HG02642 (cell line): ENCODE measurements at regions not wholly inside any gene's neighbourhood (a gene's known extent, or its start where the extent isn't known, plus 50 kb on each side); places are given as distances from the start of the nearest gene placed in this dataset.

ENCODE experiments used
- ATAC-seq: cut with Tn5 transposase; IDR thresholded peaks from one replicate; pipeline ENCODE4 v1.9.1; 2021; ENCODE audit warnings: mild to moderate bottlenecking; ENCODE audit not compliant: unreplicated experiment, poor library complexity

- ATAC-seq: no peak
Measured at GRCh38 chr5:167642181-167642580, 649.3 kb upstream of the WWC1 start.

DNA sequence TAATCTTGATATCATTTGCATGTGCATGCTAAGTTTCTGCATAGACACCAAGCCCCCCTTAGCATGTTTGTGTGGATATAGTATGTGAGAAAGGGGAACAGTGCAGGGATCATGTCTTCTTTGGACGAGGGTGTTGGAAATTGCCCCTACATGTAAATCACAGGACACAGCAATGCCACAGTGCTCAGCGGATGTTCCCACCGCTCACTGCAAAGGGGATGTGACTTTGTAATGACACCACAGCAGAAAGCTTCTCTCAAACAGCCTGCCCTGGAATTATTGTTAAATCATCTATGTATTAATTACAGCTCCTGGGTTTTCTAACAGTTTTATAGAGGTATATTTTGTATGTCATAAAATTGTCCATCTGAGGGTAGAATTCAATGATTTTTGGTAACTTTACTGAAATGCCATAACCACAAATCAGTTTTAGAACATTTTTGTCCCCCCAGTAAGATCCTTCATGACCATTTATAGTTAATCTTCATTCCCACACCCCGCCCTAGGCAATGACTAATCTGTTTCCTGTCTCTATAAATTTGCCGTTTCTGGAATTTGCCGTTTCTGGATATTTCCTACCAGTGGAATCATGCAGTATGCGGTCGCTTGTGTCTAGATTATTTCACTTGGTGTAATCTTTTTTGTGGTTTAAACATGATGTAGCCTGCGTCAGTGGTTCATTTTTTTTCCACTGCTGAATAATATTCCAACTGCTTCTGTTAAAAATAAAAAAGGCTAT, 648.5 kb upstream of the WWC1 start:
- ATAC-seq: no peak

DNA sequence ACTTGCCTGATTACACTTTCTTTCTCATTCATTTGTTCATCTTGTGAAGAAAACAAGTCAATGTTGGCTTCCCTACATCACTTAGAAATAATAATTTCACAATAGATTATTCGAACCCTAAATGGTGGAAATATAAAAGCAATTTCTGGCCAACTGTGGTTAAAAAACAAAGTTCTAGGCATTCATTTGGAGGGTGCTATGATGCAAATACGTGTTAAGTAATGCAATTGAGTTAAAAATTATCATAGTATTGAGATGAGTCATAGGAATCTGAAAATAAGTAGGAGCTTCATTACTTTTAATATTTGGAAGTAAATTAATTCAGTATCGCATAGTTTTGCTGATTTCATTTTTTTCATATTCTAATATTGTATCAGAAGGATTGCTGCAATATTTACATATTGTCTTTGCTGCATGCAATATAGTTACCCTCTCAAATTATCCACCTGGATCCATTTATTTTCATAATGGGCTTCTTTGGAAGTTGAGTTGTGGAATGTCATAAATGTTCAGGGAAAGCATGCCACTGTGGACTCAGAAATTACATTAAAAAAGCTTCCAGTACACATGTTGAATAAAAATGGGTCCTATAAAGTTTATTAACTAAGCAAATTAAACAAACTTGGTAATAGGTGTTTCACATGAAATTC, 647.7 kb upstream of the WWC1 start:
- no peak for ATAC-seq

DNA sequence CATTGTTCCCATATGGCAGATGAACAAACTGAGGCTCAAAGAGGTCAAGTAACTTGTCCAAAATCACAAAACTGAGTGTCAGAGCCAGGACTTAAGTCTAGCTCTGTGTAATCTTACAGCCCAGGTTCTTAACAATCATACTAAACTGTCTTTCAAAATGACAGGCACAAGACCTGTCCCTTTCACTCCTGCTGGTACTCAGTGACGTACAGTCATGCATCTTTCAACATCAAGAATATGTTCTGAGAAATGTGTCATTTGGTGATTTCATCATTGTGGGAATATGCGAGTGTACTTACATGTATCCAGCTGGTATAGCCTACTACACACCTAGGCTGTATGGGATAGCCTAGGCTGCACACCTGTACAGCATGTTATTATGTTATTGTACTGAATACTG, 646.8 kb upstream of the WWC1 start:
- no peak for ATAC-seq

DNA sequence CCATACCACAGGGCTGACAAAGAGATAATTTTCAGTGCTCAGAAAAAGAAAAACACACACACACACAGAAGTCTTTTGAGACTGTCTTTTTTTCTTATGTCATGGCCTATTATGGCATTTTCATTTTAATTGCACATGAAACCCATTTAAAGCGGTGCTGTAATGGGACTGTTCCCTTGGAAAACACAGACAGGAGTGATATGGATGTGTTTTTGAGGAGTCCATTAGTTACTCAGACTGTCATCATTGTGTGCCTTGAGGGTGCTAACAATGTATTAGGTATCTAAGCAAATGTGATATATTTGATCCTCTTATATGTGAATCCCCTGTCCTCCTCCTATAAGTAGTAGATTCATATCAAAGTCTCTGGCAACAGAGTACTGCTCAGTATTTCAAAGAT, 642.0 kb upstream of the WWC1 start:
- no peak for ATAC-seq

DNA sequence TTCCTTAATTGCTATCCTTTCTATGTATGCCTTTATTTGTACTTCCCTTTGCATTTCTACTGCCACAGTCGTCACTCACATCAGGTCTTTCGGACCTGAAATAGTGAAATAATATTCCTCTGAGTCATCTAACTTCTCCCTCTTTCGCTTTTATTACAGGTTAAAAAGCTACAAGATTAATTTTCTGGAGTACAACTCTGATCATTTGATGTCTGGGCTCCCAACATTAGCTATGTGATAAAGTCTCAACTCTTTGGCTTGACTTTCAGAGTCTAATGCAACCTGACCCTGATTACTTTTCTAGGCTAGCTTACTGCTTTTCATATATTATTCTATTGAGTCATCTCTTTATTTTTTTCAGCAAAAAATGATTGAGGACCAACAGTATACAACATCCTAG, 638.8 kb upstream of the WWC1 start:
- no peak for ATAC-seq

DNA sequence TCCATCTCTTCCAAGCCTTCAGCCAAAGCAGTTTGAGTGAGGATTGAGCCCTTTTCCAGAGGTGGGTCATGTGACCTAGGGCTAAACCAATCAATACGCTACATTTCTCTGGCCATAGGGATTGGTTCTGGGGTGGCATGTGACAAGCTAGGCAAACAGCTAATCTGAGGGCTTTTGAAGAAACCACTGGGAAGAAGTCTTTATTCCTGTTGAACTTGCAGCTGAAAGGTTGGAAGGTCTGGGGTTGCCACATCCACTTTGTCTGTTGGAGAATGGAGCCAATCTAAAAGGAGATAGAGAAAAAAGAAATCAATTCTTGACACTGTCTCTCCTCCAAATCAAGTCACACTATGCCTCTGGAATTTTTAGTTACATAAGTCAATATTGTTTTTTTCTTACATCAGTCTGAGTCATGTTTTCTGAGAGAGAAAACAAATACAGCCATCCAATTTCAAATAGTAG, 637.8 kb upstream of the WWC1 start:
- ATAC-seq: no peak

- ATAC-seq: no peak
Measured at GRCh38 chr5:167657016-167657415, 634.4 kb upstream of the WWC1 start.

- no peak for ATAC-seq
Measured at GRCh38 chr5:167658889-167659288, 632.6 kb upstream of the WWC1 start.

- ATAC-seq: no peak
Measured at GRCh38 chr5:167661605-167662004, 629.8 kb upstream of the WWC1 start.

- ATAC-seq: no peak
Measured at GRCh38 chr5:167664222-167664804, 627.1 kb upstream of the WWC1 start.

DNA sequence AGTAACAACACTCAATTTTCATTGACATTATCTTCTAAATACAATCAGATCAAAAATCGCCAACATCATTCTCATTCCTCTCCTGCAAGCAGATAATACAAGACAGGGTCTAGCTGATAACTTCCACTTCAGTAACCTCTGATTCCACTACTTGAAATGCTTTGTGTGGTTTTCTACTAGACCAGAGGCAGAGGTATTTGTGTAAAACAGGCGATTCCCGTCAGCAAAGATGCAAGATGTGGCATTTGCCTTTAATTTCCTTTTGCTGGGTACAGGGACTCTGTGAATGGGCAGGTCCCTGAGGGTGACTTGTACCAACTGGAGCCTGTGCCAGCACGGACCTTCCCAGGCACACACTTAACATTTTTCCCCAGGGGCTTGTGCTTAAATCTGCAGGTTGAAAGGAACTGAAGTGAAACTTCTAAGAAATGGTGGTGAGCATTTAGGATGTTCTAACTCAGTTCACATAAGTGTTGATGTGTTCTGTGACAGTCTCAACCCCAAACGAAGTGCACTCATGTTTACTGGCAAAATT, 625.5 kb upstream of the WWC1 start:
- ATAC-seq: no peak

DNA sequence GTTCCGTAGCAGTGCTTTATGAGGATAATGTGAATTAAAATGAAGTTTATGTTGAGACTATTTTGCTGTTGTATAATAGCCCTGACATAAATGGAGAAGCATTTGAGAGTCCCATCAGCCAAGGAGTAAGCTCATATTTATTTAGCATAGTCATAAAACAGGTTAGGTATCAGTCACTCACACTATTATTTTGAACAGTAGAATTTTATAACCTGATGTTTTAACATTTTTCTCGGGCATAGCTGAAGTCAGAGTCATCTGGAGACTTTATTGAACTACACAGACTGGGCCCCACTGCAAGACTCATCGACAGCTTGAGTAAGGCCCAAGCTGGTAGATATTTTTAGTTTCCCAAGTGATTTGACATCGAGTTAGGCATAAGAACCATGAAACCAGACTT, 620.3 kb upstream of the WWC1 start:
- no peak for ATAC-seq

DNA sequence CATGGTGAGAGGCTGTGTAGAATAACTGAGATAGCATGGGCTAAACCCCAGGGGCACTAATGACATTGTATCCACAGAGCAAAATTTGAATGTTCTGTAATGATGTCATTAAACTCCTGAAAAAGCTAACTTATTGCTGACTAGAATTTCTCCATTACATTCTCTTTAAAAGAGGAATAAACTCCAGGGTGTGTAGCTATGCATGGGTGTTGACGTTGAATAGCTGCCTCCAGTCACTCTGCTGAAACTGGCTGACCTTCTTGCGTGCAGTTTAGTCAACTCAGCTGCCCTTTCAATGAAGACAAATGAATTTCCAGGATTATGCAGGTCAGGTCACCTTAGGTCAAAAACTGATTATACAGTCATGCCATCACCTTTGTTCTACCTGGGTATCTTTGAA, 617.5 kb upstream of the WWC1 start:
- ATAC-seq: no peak

DNA sequence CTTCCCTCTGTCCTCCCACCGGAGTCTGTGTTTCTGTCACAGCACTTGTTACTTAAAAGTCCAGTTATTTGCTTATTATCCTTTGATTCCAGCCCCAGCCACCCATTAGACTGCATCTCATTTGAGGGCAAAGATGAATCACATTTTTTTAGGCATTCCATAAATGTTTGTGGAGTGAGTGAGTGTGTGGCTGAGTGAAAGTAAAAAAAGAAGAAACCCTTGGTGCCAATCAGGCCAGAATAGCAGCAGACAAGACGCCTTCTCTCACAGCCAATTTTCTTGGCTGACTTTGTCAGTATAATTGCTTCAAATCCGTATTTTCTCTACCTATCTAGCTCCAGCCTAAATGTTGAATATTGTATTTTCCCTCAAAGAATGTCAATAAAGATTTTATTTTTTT, 613.0 kb upstream of the WWC1 start:
- ATAC-seq: no peak

DNA sequence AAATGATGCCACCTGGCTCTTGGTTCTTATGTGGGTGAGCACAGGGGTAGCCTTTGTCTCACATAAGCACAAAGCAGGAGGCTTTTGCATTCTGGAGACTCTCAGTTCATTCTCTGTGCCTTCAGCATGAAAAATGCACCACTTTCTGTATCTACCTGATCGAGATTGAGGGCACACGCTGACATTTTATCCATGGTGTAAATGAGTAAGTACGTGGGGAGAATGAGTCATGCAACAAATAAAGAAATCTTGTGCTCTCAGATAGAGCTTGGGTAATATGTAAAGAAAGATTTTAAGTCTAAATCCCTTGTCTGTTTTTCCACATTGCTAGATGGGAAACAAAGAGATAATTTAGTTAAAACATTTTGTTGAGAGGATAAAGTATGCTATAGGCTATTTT, 607.2 kb upstream of the WWC1 start:
- ATAC-seq: no peak

- no peak for ATAC-seq
Measured at GRCh38 chr5:167688341-167689130, 602.9 kb upstream of the WWC1 start.

DNA sequence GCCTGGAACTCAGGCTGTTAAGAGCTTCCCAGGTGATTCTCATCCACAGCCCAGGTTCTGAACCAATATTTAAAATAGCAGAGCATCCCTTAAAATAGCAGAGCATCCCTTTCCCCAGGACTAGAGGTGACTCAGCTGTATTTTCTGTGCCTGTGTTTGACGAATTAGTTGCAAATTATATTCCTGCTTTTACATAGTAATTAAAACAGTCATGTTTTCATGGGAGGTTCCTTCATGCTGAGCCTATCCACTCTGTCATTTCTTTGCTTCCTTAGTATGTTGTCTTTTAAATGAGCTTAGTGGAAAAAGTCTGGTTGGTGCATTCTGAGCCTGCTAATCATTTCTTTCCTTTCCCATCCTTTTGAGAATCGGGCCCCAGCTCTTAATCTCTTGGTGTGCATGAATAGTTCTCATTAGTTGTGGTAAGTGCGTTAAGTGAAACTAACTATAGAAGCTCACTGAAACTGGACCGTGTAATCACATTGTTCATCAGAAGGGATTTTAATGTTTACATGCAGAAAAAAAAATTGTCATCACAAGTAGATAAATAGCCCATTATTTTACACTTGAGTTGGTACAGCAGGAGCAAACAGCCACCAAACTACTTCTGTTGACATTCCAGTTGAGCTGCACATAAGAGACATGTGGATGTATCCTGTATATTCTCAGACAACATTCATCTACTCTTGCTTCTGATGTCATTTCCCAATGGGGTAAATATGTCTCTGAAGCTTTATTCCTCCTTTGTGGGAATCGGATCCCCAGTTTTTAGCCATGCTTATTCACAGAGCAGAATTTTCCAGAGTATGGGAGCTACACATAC, 596.9 kb upstream of the WWC1 start:
- ATAC-seq: no peak

DNA sequence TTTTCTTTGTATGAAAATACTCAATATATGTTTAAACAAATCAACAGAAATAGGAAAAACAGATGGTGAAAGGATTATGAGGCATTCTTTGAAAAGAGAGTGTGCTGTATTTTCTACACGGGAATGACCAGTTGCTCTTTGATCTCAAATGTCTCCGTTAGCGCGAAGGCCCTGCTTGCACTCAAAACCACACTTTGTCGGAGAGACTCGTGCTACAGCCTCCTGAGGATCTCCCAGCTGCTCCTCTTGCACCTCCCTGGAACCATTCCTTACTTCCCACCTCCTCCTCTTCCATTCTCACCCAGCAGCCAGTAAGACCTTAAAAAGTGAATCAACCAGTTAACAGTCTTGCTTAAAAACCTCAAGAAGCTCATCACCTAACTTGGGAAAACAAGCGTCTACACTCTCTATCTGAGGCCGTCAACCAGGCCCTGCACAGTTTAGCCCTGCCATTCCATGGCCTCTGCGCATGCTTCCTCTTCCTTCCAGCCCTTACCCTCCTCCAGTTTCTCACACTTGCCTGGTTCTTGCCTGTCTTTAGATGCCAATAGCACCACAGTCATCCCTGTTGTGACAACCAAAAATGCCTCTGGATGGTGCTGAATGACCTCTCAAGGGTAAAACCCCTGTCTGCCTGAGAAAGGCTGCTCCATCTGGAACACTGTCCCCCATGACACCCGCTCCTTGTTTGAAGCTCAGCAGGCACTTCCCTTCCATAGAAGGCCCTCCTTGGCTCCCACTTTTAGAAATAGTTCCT, 594.7 kb upstream of the WWC1 start:
- ATAC-seq: no peak
